Memory B cell (primary cell): ENCODE measurements at regions not wholly inside any gene's neighbourhood (a gene's known extent, or its start where the extent isn't known, plus 50 kb on each side); places are given as distances from the start of the nearest gene placed in this dataset.

Experiments
- ATAC-seq: fragments of 150-1000 bp; cut with Tn5 transposase; 2 replicates; pipeline ENCODE4 v1.10.0; 2021; ENCODE audit warnings: low read depth, mild to moderate bottlenecking, moderate library complexity
- DNase-seq, 2 donors: peaks; one replicate each; pipeline ENCODE4 v3.0.0; 2022; ENCODE audit warnings: low spot score in 2 of 2
- H3K27ac Mint-ChIP-seq: one replicate; pipeline ENCODE4 v1.8.0; 2022; ENCODE audit warnings: mild to moderate bottlenecking, moderate library complexity, mixed read lengths
- H3K27me3 Mint-ChIP-seq: one replicate; pipeline ENCODE4 v1.8.0; 2022; ENCODE audit warnings: mixed read lengths
- H3K36me3 Mint-ChIP-seq: one replicate; pipeline ENCODE4 v1.8.0; 2022; ENCODE audit warnings: mild to moderate bottlenecking, mixed read lengths
- H3K4me1 Mint-ChIP-seq: one replicate; pipeline ENCODE4 v1.8.0; 2022; ENCODE audit warnings: mixed read lengths
- H3K4me3 Mint-ChIP-seq: one replicate; pipeline ENCODE4 v1.8.0; 2022; ENCODE audit warnings: mild to moderate bottlenecking, moderate library complexity, mixed read lengths
- H3K9me3 Mint-ChIP-seq: one replicate; pipeline ENCODE4 v1.8.0; 2022; ENCODE audit warnings: mixed read lengths

DNA sequence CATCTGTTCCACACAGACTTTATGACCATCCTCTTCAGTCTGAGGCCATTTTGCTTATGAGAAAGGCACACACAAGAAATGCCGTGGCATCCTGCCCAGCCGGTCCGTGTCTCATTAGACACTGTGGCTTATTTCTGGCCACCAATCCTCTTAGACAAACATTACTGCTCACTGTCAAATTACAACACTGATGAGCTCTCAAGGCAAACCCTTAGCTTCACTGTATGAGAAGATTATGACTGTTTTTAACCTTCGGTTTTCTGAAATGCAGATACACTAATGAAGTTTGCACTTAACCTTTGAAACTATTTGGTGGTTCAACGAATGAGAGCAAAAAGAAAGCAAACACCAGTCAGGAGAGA is 50.5 kb upstream of the DST start:
- DNase-seq (no peak), ATAC-seq (no peak)
- no peaks in the 10 kb centered on the region for H3K27me3 Mint-ChIP-seq
- no peaks in the 10 kb centered on the region for H3K36me3 Mint-ChIP-seq
- no peaks in the 10 kb centered on the region for H3K4me1 Mint-ChIP-seq
- peaks cover 1% of the 10 kb centered on the region for H3K9me3 Mint-ChIP-seq
- no peak overlapping the region for H3K4me3 Mint-ChIP-seq
- H3K27ac Mint-ChIP-seq, result no peak overlapping the region

- H3K4me1 Mint-ChIP-seq, result no peaks in the 10 kb centered on the region
- H3K27ac Mint-ChIP-seq, result no peak overlapping the region
- no peak overlapping the region for H3K4me3 Mint-ChIP-seq
- ATAC-seq, result no peak
- H3K9me3 Mint-ChIP-seq, result peaks cover 1% of the 10 kb centered on the region
- no peak for DNase-seq
- H3K36me3 Mint-ChIP-seq, result no peaks in the 10 kb centered on the region
- H3K27me3 Mint-ChIP-seq, result no peaks in the 10 kb centered on the region
These were observed 50.0 kb upstream of the DST start for GRCh38 chr6:56692523-56693245.
